AG09309 (cell line): ENCODE measurements at regions not wholly inside any gene's neighbourhood (a gene's known extent, or its start where the extent isn't known, plus 50 kb on each side); places are given as distances from the start of the nearest gene placed in this dataset.
"Not testable (repeated sequence)": the region's sequence is repeated elsewhere in the genome, so short reads cannot be mapped to it uniquely, and the experiment has no call there.

Source experiments
- DNase-seq: peaks from one replicate; pipeline ENCODE4 v3.0.0-alpha.2; 2010; ENCODE audit warnings: low read depth
- H3K4me3 ChIP-seq: 2 replicates; pipeline ENCODE4 v1.5.1; 2011; ENCODE audit warnings: mild to moderate bottlenecking, low read depth, low read length, moderate library complexity; ENCODE audit not compliant: control insufficient read depth
- TF ChIP-seq, protein P1 (sequence below): IDR thresholded peaks from 2 replicates; pipeline ENCODE4 v1.5.1; 2011; ENCODE audit warnings: mild to moderate bottlenecking, low read depth, low read length, inconsistent platforms; ENCODE audit not compliant: insufficient read depth, control insufficient read depth; ENCODE audit errors: missing control alignments

DNA sequence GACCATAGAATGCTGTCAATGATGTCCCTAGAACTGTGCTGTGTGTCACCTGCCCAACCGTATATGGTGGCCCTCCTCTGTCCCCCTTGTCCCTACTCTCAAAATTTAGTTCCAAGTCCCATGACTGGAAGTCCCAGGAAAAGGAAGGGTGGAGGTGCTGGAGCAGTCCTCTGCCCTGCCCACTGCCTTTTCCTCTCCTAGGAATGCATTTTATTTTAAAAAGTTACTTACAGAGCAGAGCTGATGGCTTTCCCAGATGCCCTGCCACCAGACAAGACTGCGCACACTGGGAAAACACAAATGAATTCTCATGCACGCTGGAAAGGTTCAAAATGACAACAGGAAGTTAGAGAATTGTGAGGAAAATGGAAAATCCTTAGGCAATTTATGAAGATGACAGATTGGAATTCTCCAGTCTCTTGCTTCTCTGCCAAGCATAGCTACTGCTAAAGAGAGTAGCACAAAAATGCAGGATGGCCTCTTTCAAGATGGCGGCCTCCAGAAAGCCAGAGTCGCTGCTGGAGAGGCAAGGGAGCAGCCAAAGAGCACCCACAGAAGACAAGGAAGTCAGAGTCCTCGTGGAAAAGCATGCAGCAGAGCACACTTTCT is 117.1 kb upstream of the TSC22D1 start:
- no peak for DNase-seq
- no peak overlapping the region for H3K4me3 ChIP-seq
- TF ChIP-seq, protein P1, sequence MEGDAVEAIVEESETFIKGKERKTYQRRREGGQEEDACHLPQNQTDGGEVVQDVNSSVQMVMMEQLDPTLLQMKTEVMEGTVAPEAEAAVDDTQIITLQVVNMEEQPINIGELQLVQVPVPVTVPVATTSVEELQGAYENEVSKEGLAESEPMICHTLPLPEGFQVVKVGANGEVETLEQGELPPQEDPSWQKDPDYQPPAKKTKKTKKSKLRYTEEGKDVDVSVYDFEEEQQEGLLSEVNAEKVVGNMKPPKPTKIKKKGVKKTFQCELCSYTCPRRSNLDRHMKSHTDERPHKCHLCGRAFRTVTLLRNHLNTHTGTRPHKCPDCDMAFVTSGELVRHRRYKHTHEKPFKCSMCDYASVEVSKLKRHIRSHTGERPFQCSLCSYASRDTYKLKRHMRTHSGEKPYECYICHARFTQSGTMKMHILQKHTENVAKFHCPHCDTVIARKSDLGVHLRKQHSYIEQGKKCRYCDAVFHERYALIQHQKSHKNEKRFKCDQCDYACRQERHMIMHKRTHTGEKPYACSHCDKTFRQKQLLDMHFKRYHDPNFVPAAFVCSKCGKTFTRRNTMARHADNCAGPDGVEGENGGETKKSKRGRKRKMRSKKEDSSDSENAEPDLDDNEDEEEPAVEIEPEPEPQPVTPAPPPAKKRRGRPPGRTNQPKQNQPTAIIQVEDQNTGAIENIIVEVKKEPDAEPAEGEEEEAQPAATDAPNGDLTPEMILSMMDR: no peak

DNA sequence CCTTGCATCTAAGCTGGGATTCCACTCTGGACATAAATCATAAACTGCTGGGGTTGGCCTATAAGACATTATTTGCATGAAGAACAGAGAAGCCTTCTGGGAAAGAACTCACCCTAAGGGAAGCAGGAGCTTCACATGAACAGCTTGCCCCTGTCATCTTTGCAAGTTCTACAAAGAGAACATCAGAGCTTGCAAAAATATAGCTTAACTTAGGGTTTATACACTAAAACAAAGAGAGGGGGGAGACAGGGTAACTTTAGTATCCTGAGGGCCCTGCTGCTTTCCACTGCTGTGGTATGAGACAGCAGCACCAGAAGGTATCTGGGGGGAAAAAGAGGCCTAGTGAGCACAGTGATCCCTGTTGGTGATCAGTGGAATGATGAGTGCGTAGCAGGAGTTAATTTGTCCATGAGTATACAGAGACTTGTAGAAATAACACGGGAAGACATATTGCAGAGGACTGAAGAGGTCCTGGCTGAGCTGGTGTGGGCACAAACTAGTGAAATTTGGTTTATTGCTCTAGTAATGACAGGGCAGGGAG is 116.1 kb upstream of the TSC22D1 start:
- TF ChIP-seq, protein P1: no peak
- H3K4me3 ChIP-seq: no peak overlapping the region
- no peak for DNase-seq

DNA sequence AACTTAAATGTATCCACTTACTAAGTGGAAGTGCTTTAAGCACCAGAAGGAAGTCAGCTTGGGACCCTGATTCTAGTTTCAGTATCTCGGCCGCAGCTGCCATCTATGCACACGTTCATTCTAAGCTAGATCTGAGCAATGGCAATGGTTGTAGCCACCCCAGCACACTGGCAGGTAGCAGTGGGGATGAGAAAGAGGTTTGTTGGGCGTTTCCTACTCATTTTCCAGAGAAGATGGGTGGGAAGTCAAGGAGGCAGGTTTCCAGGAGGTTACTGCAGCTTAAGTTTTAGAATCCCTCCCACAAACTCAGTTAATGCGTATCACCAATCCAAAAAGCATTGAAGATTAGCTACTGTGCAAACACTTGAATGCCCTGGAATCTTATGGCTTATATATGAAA is 114.2 kb upstream of the TSC22D1 start:
- TF ChIP-seq, protein P1: no peak
- DNase-seq: no peak
- H3K4me3 ChIP-seq: no peak overlapping the region

DNA sequence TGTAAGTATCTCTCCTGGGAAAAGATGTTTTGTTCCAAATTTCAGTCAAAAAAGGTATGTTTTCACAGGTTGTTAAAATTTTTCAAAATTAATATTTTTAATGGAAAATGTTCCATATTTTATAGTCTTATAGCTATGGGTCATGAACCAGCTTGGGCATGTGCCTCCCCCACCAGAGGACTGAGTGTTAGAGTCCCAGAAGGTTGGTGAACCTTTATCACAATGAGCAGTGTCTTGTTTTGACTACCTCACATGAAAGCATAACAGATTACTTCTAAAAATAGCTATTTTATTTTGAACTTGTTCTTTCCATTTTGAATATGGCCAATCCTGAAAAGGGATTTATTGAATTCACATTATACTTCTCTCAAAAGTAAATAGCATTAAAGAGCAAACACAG is 112.5 kb upstream of the TSC22D1 start:
- no peak overlapping the region for H3K4me3 ChIP-seq
- TF ChIP-seq, protein P1: no peak

DNA sequence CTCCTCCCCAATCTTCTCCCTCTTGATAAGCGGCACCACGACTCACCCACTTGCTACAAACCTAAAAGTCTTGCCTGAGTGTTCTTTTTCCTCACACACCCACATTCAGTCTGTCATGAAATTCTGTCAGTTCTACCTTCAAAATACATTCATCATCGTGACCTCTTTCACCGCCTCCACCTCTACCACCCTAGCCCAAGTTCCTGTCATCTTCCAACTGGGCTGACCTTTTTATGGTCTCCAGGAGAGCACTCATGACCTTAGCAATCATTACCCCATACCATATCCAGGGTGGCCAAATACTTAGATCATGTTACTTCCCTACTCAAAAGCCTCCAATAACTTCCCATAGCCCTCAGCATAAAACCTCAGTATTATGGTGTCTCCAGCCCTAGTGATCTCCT is 110.4 kb upstream of the TSC22D1 start:
- H3K4me3 ChIP-seq: no peak overlapping the region
- TF ChIP-seq, protein P1: no peak
- no peak for DNase-seq

More for the DNA sequence above, 112.5 kb upstream of the TSC22D1 start:
- no peak for DNase-seq

DNA sequence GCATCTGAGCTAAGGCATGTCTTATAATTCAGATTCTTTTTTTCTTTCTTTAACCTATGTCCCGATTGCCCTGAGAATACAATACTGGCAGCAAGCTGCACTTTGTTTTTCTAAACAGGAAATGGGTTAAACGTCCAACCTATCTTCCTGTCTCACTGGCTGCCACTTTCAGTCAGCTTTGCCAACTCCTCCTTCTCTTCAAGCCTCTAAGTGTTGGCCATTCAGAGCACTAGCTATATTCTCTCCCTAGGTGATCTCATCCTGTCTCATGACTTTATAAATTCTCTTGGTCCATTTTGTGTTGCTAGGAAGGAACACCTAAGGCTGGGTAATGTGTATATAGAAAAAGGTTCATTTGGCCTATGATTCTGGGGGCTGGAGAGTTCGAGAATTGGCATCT is 109.5 kb upstream of the TSC22D1 start:
- TF ChIP-seq, protein P1: no peak
- no peak for DNase-seq

DNA sequence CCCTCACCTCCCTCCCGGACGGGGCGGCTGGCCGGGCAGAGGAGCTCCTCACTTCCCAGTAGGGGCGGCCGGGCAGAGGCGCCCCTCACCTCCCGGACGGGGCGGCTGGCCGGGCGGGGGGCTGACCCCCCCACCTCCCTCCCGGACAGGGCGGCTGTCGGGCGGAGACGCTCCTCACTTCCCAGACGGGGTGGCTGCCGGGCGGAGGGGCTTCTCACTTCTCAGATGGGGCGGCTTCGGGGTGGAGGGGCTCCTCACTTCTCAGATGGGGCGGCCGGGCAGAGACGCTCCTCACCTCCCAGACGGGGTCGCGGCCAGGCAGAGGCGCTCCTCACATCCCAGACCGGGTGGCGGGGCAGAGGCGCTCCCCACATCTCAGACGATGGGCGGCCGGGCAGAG is 106.3 kb upstream of the TSC22D1 start:
- not testable (repeated sequence) for DNase-seq, H3K4me3 ChIP-seq

More for the DNA sequence above, 109.5 kb upstream of the TSC22D1 start:
- H3K4me3 ChIP-seq: no peak overlapping the region
